ENCODE measurements at regions not wholly inside any gene's neighbourhood (a gene's known extent, or its start where the extent isn't known, plus 50 kb on each side); places are given as distances from the start of the nearest gene placed in this dataset.

DNA sequence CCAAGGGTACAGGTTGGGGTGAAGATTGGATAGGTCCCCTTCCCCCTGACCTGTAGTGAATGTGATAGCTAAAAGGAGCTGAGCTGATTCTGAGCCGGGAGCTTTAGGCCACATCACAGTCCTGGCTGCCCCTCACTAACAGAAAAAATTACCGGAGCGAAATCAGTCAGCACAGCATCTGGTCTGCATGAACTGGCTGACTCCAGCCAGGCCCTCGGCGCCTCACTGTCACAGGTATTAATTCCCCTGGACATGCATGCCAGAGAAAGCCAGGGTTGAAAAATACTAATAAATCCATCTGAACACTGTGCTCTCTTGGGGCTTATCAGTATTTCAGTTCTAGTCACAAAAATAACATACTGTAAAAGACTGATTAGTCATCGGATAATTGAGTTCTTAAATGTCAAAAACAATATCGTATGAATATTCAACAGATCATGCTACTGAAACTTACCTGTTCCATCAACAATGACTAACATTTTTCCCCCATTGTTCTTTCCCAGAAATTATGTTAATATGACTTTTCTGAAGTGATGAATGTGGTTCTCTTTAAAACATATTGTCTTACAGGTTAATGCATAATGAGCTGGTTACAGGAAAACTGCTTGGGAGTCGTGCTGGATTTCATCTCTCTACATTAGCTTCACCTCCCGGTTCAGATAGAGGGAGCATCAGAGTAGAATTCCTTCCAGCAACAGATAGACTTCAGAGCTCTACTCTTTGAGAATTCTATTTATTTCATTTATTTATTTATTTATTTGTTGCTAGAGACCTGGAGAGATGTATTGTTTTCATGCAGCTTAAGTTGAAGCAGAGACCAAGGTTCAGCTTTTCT, 387.7 kb downstream of the NXPE2 start:
- FAIRE-seq (no peak), DNase-seq (ENCODE audit: extremely low spot score, insufficient read length, low read depth) (no peak)

- FAIRE-seq: no peak
Observed at GRCh38 chr11:115067471-115067870, 389.1 kb downstream of the NXPE2 start.

DNA sequence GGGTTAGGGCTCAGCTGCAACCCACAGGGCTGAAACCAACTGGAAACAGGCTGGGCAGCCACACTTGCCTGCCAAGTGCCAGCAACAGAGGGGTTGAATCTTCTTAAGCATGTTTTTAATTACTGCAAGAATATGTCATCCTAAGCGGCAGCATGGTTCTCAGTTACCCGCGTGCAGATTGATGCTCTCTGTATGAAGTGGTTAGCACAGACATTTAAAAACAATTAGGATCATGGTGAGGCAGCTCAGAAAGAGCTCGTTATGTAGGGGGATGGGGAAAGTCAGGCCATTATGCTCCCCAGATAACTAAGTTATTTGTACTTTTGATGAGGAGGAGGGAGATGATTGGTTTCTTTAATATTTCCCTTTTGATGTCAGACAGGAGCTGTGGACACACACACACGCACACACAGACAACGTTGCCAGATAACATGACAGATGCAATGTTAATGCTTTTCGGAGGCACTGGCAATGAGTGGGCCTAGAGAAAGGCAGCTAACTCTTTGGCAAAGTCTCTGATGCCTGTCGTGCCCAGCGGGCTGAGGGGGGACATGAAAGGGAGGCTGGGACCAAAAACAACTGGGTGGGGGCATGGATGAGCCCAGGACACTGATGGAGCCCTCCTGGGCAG, 389.7 kb downstream of the NXPE2 start:
- FAIRE-seq: no peak

More at GRCh38 chr11:115067471-115067870, 389.1 kb downstream of the NXPE2 start:
- DNase-seq (ENCODE audit: extremely low spot score, insufficient read length, low read depth): no peak

GRCh38 chr11:115069599-115069998, 391.3 kb downstream of the NXPE2 start:
- FAIRE-seq (no peak), DNase-seq (ENCODE audit: extremely low spot score, insufficient read length, low read depth) (no peak)

More for the DNA sequence above, 389.7 kb downstream of the NXPE2 start:
- no peak for DNase-seq (ENCODE audit: extremely low spot score, insufficient read length, low read depth)

DNA sequence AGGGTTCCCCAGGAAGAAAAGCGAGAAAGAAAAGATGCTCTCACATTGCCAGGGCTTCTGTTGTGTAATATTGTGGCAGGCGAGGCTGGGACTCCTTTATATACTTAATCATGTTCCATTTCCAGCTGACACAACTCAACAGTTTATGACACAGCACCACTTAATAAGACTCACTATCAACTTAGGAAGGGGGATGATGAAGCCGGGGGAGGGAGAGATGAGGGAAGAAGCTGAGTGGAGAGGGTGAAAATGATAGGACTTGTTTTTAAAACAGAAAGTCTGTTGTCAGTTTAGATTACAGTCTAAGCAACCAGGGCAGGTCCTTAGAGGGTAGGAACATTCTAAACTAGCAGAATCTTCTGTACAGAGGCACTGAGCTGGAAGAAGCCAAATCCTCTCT, 397.0 kb downstream of the NXPE2 start:
- FAIRE-seq: no peak
- DNase-seq (ENCODE audit: extremely low spot score, insufficient read length, low read depth): no peak

DNA sequence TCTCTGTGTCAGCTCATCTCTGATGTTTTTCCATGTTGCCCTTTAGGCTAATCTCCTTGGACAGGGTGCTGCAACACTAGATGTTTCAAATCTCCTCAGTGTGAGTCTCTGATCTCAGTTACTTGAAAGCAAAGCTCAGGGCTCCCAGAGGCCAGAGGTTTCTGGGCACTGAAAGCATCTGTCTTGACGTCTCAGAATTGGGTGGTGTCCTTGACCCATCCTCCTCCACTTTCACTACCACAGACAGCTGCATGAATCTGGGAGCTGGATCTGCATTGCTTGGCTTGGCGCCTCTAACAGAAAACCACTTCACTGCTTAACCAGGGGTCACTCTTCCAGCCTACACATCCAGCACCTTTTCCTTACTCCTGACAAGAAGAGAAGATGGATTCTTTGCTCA, 399.4 kb downstream of the NXPE2 start:
- no peak for DNase-seq (ENCODE audit: extremely low spot score, insufficient read length, low read depth)
- FAIRE-seq: no peak

DNA sequence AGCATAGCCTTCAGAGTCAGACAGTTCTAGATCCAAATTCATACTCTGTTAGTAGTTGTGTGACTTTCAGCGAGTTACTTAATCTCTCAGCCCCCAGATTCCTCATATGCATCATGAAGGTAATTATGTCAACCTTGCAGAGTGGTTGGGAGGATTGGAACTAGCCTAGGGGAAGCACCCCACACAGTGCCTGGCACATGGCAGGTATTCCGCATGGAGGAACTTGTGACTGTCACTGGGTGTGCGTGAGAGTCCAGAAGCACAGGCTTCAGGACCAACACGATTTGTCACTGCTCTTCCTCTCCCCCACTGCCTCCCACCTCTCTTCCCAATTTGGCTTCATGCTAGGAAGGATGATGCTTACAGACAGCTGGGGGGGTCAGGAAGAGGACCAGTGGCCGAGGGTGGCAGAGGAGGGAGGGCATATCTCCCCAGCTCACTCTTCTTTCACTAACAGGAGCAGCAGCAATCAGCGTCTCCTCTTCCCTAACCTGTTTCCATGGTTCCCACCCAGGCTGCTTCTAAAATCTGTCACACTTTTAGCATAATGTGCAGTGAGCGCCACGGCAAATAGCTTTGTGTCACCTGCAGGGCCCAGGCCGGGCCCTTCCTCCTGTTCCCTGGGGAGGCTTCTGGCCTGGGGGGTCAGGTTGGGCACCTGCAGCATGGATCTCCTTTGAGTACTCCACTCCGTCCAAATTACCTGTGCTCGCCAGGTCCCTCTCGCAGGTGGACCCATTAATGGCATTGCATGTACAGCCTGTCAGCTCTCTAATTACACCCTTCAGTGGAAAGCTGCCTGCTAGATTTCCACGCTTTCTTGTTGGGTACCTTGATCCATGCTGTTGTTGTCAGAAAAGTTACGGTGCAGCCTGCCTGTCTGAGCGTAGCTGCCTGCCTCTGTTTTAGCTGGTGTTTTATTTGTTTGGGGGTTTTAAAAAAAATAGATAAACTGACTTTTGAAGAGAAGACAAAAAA, 400.4 kb downstream of the NXPE2 start:
- no peak for DNase-seq (ENCODE audit: extremely low spot score, insufficient read length, low read depth)
- no peak for FAIRE-seq

GRCh38 chr11:115080923-115081680, 402.8 kb downstream of the NXPE2 start:
- no peak for DNase-seq (ENCODE audit: extremely low spot score, insufficient read length, low read depth)
- FAIRE-seq: no peak

DNA sequence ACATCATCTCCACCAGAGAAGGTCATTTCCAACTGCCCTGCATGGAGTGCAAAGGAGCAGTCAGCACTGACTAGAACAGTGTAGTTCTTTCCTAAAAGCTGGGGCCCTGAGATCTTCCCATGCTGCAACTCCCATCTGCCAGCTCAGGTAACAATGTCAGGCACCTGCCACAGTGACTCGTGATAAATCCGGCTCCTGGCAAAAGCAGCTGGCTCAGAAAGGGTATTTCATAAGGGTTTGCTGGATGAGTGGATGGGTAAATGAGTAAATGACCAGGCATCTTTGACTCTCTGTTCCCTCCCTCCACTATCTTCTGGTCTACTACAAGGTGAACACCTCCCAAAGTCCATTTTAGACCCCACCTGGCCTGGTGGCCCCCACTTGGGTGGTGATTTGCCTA, 403.6 kb downstream of the NXPE2 start:
- DNase-seq (ENCODE audit: extremely low spot score, insufficient read length, low read depth) (no peak), FAIRE-seq (no peak)

DNA sequence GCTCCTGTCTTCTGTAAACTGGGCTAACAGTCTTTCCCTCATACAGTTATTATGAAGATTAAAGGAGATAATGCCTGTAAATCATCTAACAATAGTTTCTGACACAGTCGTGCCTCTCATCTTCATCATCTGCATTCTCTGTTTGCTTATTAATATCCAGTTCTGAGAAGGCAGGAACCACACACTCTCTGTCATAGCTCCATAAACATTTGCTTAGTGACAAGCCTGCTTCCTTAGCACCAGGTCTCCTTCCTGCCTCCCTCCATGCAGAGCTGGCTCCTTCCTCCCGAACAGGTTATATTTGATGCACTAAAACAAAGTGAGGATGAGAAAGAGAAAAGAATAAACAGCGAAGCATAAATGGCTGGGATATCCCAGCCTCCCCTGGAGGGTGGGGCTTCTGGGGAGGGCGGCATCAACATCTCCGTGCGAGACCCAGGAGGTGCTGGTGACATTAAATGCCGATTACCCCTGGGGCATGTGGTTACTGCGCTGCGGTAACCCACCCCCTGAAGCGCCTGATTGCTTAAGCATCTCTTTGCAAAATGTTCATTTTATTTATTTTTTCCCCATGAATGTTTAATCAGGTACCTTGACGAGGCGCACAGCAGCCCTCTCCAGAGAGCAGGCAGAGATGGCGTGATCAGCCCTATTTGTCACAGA, 404.9 kb downstream of the NXPE2 start:
- DNase-seq (ENCODE audit: extremely low spot score, insufficient read length, low read depth): no peak
- no peak for FAIRE-seq

DNA sequence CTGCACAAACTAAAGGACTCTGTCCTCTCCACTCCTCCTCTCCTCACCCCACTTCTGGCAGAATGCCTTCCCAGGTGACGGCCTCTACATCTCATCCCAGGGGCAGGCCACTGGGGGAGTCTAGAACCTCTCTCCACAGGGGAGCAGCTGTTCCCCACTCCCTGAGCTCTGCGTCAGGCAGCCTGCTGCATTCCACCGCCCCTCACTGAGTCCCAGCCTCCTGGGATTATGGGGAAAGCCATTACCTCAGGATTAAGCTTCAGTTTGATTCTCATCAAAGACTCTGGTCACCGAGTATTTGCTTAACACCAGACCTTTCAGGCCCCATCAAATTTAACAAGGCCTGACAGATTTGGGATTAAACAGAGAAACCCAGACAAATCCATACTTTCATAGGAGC, 405.9 kb downstream of the NXPE2 start:
- DNase-seq (ENCODE audit: extremely low spot score, insufficient read length, low read depth) (no peak), FAIRE-seq (no peak)

GRCh38 chr11:115085461-115086210, 407.3 kb downstream of the NXPE2 start:
- no peak for FAIRE-seq
- no peak for DNase-seq (ENCODE audit: extremely low spot score, insufficient read length, low read depth)

DNA sequence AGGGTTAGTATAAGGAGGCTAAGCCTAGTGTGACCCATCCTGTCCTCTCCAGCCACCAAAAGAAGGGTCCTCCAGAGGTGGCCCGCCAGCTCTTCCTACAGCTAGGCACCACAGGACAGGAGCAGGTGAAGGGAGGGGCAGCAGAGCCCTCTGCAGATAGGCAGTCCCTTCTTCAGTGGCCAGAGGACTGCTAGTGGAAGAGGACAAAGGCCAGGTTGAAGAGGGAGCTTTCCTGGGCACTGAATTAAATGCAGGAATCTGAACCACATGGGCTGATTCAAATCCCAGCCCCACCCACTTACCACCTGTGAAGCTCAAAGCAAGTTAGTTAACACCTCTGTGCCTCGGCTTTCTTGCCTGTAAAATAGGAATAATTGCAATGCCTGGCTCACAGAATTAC, 409.5 kb downstream of the NXPE2 start:
- no peak for FAIRE-seq
- no peak for DNase-seq (ENCODE audit: extremely low spot score, insufficient read length, low read depth)

- FAIRE-seq (no peak), DNase-seq (ENCODE audit: extremely low spot score, insufficient read length, low read depth) (no peak)
Observed at GRCh38 chr11:115092516-115092915, 411.7 kb downstream of the CADM1 start.

DNA sequence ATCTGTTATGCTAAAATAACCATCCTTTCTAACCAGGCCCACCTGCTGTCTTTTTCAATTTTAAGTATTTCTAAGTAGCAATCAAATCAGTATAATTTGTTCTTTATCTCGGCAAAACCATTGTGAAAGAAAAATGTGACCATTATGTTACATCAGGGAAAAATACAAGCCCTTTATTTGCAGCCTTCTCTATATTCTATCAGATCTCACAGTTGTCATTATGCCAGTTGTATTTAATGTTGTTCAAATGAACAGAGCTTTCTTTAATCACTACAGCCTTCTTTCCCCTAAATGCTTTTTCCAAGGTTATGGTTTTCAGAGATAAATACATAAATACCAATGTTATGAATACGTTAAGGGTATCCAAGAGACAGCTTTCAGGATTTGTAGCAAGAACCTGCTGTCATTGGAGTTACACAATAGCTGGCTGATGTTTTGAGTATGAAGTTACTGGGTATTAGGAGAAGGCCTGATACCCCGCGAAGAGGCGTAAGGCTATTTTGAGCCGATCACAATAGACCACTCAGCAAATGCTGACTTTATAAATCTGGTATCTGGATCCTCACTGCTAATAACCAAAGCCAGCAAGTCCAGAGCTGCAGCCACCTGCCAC, 406.3 kb downstream of the CADM1 start:
- FAIRE-seq (no peak), DNase-seq (ENCODE audit: extremely low spot score, insufficient read length, low read depth) (no peak)

GRCh38 chr11:115100706-115101105, 403.5 kb downstream of the CADM1 start:
- DNase-seq (ENCODE audit: extremely low spot score, insufficient read length, low read depth): no peak
- no peak for FAIRE-seq

- FAIRE-seq: no peak
- no peak for DNase-seq (ENCODE audit: extremely low spot score, insufficient read length, low read depth)
Observed at GRCh38 chr11:115103921-115104320, 400.3 kb downstream of the CADM1 start.

GRCh38 chr11:115104851-115105453, 399.3 kb downstream of the CADM1 start:
- DNase-seq (ENCODE audit: extremely low spot score, insufficient read length, low read depth): no peak
- FAIRE-seq: no peak
